ENCODE measurements at regions not wholly inside any gene's neighbourhood (a gene's known extent, or its start where the extent isn't known, plus 50 kb on each side); places are given as distances from the start of the nearest gene placed in this dataset.

DNA sequence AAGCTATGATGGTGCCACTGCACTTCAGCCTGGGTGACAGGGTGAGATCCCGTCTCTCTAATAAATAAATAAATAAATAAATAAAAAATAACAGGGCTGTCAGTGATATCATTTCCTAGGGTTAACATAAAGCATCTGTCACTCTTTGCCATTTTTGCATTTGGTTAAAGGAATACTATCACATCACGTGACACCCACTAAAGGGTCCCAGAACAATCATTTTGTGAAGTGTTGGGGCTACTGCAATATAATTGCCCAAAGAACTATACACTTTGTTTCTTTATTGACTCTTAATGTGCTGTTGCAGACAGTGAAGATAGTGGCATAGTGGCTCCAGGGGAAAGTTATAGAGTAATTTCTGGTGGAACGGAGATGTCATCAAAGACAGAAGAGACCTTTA, 176.5 kb upstream of the MMS22L start:
- Histone ChIP-seq H4K20me1 (ENCODE audit: control insufficient read depth, insufficient read depth) (no peaks in the 10 kb centered on the region), H3K27ac (ENCODE audit: control insufficient read depth, insufficient read depth) (no peak overlapping the region), H3K4me1 (ENCODE audit: control insufficient read depth, insufficient read depth, low read length) (no peaks in the 10 kb centered on the region), H3K9me3 (replicated peaks; ENCODE audit: control insufficient read depth, insufficient read depth, low read length) (no peaks in the 10 kb centered on the region), H3K9ac (ENCODE audit: control insufficient read depth, insufficient read depth, low read length) (no peak overlapping the region), H3K4me3 (no peak overlapping the region), H3K4me2 (ENCODE audit: control insufficient read depth, insufficient read depth) (no peak overlapping the region), H3K27me3 (replicated peaks in 1 of 2; ENCODE audit: control insufficient read depth in 2 of 2, insufficient read depth in 2 of 2, low read length in 1 of 2) (no peaks in the 10 kb centered on the region), H3K79me2 (ENCODE audit: control insufficient read depth, insufficient read depth, low read length) (no peaks in the 10 kb centered on the region), H3K36me3 (ENCODE audit: control insufficient read depth in 2 of 2, insufficient read depth in 2 of 2, low read length in 1 of 2) (no peaks in the 10 kb centered on the region), H2AFZ (ENCODE audit: control insufficient read depth, low read depth, low read length) (no peak overlapping the region)
- ATAC-seq (no peak), DNase-seq (ENCODE audit: low read depth, low spot score) (no peak), FAIRE-seq (no peak)
- SMC1A ChIA-PET (ENCODE audit: uncharacterized antibody, unreplicated experiment), result interaction anchor here (1.2 kb wide), 1 partner anchor 9 kb away, joined by 3 read pairs; no protein-coding TSS in a partner anchor
- CTCF ChIA-PET, result no interaction called here
- BruUV-seq (replicated peaks), result no TSS peak
- RAD21 ChIA-PET (ENCODE audit: unreplicated experiment), result no interaction called here
- in situ Hi-C loops (cut with MboI), result no loop called here
- intact Hi-C loops (cut with micrococcal nuclease; ENCODE audit: unreplicated experiment), result no loop called here
- POLR2A ChIA-PET, result interaction anchor here (0.6 kb wide), 1 partner anchor 467 kb away, joined by 3 read pairs; no protein-coding TSS in a partner anchor
- WGBS (ENCODE audit: insufficient coverage, insufficient replicate concordance, low lambda C conversion rate, missing lambda C conversion rate), result 48% methylated on average over 3 of the region's 3 CpGs
- TF ChIP-seq STAT3 (IDR thresholded peaks at IDR 0.05; ENCODE audit: low read depth, low read length) (no peak), HCFC1 (IDR thresholded peaks at IDR 0.05; ENCODE audit: low read length) (no peak), NR2C2 (IDR thresholded peaks at IDR 0.05; ENCODE audit: borderline replicate concordance, control insufficient read depth, insufficient read length, low read depth) (no peak), CBX5 (IDR thresholded peaks at IDR 0.05; ENCODE audit: low read depth) (no peak), CBX3 (IDR thresholded peaks at IDR 0.05; ENCODE audit: borderline replicate concordance, low read depth) (no peak), NFXL1 (IDR thresholded peaks at IDR 0.05; ENCODE audit: borderline replicate concordance) (no peak), POLR2AphosphoS2 (IDR thresholded peaks at IDR 0.05; ENCODE audit: low read depth, low read length) (no peak), STAT1 (conservative IDR thresholded peaks at IDR 0.05) (no peak), CHD1 (IDR thresholded peaks at IDR 0.05; ENCODE audit: low read depth, low read length) (no peak), PML (IDR thresholded peaks at IDR 0.05; ENCODE audit: low read length) (no peak), REST (IDR thresholded peaks at IDR 0.05; ENCODE audit: low read depth, low read length) (no peak), SREBF2 (IDR thresholded peaks at IDR 0.05; ENCODE audit: low read length) (no peak), HDAC6 (IDR thresholded peaks at IDR 0.05; ENCODE audit: unreplicated experiment) (no peak), NR2C1 (IDR thresholded peaks at IDR 0.05) (no peak)
- TF ChIP-seq, protein P1, sequence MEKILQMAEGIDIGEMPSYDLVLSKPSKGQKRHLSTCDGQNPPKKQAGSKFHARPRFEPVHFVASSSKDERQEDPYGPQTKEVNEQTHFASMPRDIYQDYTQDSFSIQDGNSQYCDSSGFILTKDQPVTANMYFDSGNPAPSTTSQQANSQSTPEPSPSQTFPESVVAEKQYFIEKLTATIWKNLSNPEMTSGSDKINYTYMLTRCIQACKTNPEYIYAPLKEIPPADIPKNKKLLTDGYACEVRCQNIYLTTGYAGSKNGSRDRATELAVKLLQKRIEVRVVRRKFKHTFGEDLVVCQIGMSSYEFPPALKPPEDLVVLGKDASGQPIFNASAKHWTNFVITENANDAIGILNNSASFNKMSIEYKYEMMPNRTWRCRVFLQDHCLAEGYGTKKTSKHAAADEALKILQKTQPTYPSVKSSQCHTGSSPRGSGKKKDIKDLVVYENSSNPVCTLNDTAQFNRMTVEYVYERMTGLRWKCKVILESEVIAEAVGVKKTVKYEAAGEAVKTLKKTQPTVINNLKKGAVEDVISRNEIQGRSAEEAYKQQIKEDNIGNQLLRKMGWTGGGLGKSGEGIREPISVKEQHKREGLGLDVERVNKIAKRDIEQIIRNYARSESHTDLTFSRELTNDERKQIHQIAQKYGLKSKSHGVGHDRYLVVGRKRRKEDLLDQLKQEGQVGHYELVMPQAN (conservative IDR thresholded peaks at IDR 0.05), result no peak
- TF ChIP-seq, protein P2, sequence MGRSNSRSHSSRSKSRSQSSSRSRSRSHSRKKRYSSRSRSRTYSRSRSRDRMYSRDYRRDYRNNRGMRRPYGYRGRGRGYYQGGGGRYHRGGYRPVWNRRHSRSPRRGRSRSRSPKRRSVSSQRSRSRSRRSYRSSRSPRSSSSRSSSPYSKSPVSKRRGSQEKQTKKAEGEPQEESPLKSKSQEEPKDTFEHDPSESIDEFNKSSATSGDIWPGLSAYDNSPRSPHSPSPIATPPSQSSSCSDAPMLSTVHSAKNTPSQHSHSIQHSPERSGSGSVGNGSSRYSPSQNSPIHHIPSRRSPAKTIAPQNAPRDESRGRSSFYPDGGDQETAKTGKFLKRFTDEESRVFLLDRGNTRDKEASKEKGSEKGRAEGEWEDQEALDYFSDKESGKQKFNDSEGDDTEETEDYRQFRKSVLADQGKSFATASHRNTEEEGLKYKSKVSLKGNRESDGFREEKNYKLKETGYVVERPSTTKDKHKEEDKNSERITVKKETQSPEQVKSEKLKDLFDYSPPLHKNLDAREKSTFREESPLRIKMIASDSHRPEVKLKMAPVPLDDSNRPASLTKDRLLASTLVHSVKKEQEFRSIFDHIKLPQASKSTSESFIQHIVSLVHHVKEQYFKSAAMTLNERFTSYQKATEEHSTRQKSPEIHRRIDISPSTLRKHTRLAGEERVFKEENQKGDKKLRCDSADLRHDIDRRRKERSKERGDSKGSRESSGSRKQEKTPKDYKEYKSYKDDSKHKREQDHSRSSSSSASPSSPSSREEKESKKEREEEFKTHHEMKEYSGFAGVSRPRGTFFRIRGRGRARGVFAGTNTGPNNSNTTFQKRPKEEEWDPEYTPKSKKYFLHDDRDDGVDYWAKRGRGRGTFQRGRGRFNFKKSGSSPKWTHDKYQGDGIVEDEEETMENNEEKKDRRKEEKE (IDR thresholded peaks at IDR 0.05), result no peak
- TF ChIP-seq, protein P3, sequence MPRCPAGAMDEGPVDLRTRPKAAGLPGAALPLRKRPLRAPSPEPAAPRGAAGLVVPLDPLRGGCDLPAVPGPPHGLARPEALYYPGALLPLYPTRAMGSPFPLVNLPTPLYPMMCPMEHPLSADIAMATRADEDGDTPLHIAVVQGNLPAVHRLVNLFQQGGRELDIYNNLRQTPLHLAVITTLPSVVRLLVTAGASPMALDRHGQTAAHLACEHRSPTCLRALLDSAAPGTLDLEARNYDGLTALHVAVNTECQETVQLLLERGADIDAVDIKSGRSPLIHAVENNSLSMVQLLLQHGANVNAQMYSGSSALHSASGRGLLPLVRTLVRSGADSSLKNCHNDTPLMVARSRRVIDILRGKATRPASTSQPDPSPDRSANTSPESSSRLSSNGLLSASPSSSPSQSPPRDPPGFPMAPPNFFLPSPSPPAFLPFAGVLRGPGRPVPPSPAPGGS (IDR thresholded peaks at IDR 0.05; ENCODE audit: borderline replicate concordance, insufficient read depth, low read depth, low read length, poor library complexity, severe bottlenecking), result no peak

Measured in GM12878 (cell line).